Kidney epithelial cell (primary cell): ENCODE measurements at regions not wholly inside any gene's neighbourhood (a gene's known extent, or its start where the extent isn't known, plus 50 kb on each side); places are given as distances from the start of the nearest gene placed in this dataset.
"Not testable (repeated sequence)": the region's sequence is repeated elsewhere in the genome, so short reads cannot be mapped to it uniquely, and the experiment has no call there.

Experiments used
- DNase-seq: peaks from one replicate; pipeline ENCODE4 v3.0.0-alpha.2; 2010; ENCODE audit warnings: low read depth
- H3K27me3 ChIP-seq: 2 replicates; pipeline ENCODE4 v1.6.0; 2011; ENCODE audit warnings: low read length; ENCODE audit not compliant: control insufficient read depth, insufficient read depth
- H3K36me3 ChIP-seq: 2 replicates; pipeline ENCODE4 v1.5.1; 2011; ENCODE audit warnings: low read length; ENCODE audit not compliant: control insufficient read depth, insufficient read depth
- H3K4me3 ChIP-seq: 2 replicates; pipeline ENCODE4 v1.5.1; 2011; ENCODE audit warnings: low read depth, mild to moderate bottlenecking, control low read depth, low read length
- TF ChIP-seq, protein P1 (sequence below): IDR thresholded peaks from 2 replicates; pipeline ENCODE4 v1.5.1; 2011; ENCODE audit warnings: mild to moderate bottlenecking, moderate library complexity, low read length, control low read depth, inconsistent platforms; ENCODE audit not compliant: insufficient read depth, poor library complexity, severe bottlenecking

DNA sequence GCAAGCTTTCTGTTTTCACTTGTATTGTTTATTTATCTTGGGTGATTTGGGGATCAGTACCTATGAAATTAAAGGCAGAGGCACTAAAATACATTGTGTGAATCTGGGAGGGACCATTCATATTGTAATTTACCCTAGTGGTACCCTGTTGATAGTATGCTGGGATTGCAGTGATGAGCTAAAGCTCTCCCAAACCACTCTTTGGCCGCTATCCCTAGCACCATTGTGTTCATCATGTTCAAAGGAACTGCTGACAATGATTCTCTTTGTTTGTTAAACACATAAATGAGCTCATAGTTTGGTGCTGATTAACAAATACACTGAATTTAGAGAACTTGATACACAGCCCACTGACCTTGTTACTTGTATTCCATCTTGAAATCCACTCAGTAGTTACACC is 1469.8 kb downstream of the CDH11 start:
- DNase-seq, result no peak
- H3K27me3 ChIP-seq, result no peaks in the 10 kb centered on the region
- H3K36me3 ChIP-seq, result no peaks in the 10 kb centered on the region
- TF ChIP-seq, protein P1, sequence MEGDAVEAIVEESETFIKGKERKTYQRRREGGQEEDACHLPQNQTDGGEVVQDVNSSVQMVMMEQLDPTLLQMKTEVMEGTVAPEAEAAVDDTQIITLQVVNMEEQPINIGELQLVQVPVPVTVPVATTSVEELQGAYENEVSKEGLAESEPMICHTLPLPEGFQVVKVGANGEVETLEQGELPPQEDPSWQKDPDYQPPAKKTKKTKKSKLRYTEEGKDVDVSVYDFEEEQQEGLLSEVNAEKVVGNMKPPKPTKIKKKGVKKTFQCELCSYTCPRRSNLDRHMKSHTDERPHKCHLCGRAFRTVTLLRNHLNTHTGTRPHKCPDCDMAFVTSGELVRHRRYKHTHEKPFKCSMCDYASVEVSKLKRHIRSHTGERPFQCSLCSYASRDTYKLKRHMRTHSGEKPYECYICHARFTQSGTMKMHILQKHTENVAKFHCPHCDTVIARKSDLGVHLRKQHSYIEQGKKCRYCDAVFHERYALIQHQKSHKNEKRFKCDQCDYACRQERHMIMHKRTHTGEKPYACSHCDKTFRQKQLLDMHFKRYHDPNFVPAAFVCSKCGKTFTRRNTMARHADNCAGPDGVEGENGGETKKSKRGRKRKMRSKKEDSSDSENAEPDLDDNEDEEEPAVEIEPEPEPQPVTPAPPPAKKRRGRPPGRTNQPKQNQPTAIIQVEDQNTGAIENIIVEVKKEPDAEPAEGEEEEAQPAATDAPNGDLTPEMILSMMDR, result no peak
- no peak overlapping the region for H3K4me3 ChIP-seq

- Histone ChIP-seq H3K36me3 (no peaks in the 10 kb centered on the region), H3K4me3 (no peak overlapping the region)
- TF ChIP-seq, protein P1, result no peak
Measured at GRCh38 chr16:63650550-63650949, 1471.3 kb downstream of the CDH11 start.

GRCh38 chr16:63633706-63634445 is 1488.0 kb downstream of the CDH11 start:
- H3K36me3 ChIP-seq, H3K27me3 ChIP-seq, DNase-seq, H3K4me3 ChIP-seq: not testable (repeated sequence)

More at GRCh38 chr16:63650550-63650949, 1471.3 kb downstream of the CDH11 start:
- DNase-seq, result no peak
- H3K27me3 ChIP-seq, result no peaks in the 10 kb centered on the region

- TF ChIP-seq, protein P1, result no peak
- H3K27me3 ChIP-seq, result no peaks in the 10 kb centered on the region
- H3K36me3 ChIP-seq, result no peaks in the 10 kb centered on the region
- H3K4me3 ChIP-seq, result no peak overlapping the region
- no peak for DNase-seq
Measured at GRCh38 chr16:63629272-63629671, 1492.6 kb downstream of the CDH11 start.

- no peak for DNase-seq
- no peaks in the 10 kb centered on the region for H3K36me3 ChIP-seq
- H3K27me3 ChIP-seq, result no peaks in the 10 kb centered on the region
- TF ChIP-seq, protein P1, result no peak
- H3K4me3 ChIP-seq, result no peak overlapping the region
Measured at GRCh38 chr16:63628812-63629211, 1493.1 kb downstream of the CDH11 start.

DNA sequence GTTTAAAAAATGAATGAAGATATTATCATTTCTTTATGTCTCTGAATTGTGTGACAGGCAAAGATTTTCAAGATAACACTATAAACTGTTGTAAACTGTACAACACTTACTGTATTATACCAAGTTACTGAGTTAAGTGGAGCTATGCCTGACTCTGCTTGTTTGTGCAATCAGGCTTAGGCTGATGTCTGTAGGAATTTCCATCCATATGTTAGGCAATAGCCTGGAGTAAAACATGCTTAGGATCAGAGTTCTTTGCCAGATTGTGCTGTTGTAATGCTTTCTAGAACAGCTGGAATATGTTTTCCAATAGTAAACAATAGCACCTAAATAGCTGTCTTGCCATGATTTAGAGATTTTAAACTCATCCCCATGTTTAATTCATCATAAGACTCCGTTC is 1496.7 kb downstream of the CDH11 start:
- no peaks in the 10 kb centered on the region for H3K27me3 ChIP-seq
- TF ChIP-seq, protein P1, result no peak
- DNase-seq, result no peak
- H3K36me3 ChIP-seq, result no peaks in the 10 kb centered on the region
- no peak overlapping the region for H3K4me3 ChIP-seq
